Activated T-cell treated with anti-CD3 and anti-CD28 coated beads, Interleukin-2, amount 50 U/mL, for 4 hours (primary cell): ENCODE measurements at regions not wholly inside any gene's neighbourhood (a gene's known extent, or its start where the extent isn't known, plus 50 kb on each side); places are given as distances from the start of the nearest gene placed in this dataset.
"Not testable (repeated sequence)": the region's sequence is repeated elsewhere in the genome, so short reads cannot be mapped to it uniquely, and the experiment has no call there.

Source experiments
- ATAC-seq, 2 donors: fragments of 200-7000 bp; cut with Tn5 transposase; one replicate each; pipeline ENCODE4 v1.10.0; 2021
- DNase-seq: peaks from one replicate; pipeline ENCODE4 v3.0.0-alpha.2; 2020
- H3K27me3 Mint-ChIP-seq: one replicate; pipeline ENCODE4 v1.8.0; 2021; ENCODE audit warnings: low read depth, mixed read lengths
- H3K36me3 Mint-ChIP-seq: one replicate; pipeline ENCODE4 v1.8.0; 2022; ENCODE audit warnings: mixed read lengths; ENCODE audit not compliant: insufficient read depth
- H3K4me1 Mint-ChIP-seq: one replicate; pipeline ENCODE4 v1.8.0; 2021; ENCODE audit warnings: low read depth, mixed read lengths
- H3K4me3 Mint-ChIP-seq: one replicate; pipeline ENCODE4 v1.8.0; 2021; ENCODE audit warnings: mild to moderate bottlenecking, moderate library complexity, mixed read lengths
- H3K9me3 Mint-ChIP-seq: one replicate; pipeline ENCODE4 v1.8.0; 2021; ENCODE audit warnings: mixed read lengths

GRCh38 chr1:119226913-119227312 is 86.5 kb upstream of the WARS2 start:
- Mint-ChIP-seq H3K4me3 (no peak overlapping the region), H3K9me3 (no peaks in the 10 kb centered on the region), H3K4me1 (no peaks in the 10 kb centered on the region), H3K36me3 (peaks cover 5% of the 10 kb centered on the region), H3K27me3 (no peaks in the 10 kb centered on the region)
- no peak for ATAC-seq
- DNase-seq, result no peak

DNA sequence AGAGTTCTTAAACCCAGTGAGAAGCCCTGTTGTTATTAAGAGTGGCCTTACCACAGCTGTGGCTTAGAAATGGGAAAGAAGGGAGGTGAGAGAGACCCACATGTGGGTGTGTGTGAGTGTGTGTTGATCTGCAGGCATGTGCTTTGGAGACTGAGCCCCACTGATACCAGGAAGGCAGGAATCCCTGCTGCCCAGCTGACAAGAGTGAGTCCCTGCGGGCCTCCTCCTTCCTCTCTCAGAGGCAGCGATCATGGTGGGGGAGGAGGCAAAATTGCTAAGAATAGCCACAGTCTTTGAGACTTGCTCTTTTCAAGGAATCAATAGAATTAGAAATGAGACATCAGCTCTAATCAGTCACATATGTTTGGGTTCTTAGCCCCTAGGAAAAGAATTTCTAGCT is 87.0 kb upstream of the WARS2 start:
- ATAC-seq (no peak), DNase-seq (no peak)
- Mint-ChIP-seq H3K4me1 (no peaks in the 10 kb centered on the region), H3K27me3 (no peaks in the 10 kb centered on the region), H3K4me3 (no peak overlapping the region), H3K9me3 (no peaks in the 10 kb centered on the region), H3K36me3 (peaks cover 3% of the 10 kb centered on the region)

DNA sequence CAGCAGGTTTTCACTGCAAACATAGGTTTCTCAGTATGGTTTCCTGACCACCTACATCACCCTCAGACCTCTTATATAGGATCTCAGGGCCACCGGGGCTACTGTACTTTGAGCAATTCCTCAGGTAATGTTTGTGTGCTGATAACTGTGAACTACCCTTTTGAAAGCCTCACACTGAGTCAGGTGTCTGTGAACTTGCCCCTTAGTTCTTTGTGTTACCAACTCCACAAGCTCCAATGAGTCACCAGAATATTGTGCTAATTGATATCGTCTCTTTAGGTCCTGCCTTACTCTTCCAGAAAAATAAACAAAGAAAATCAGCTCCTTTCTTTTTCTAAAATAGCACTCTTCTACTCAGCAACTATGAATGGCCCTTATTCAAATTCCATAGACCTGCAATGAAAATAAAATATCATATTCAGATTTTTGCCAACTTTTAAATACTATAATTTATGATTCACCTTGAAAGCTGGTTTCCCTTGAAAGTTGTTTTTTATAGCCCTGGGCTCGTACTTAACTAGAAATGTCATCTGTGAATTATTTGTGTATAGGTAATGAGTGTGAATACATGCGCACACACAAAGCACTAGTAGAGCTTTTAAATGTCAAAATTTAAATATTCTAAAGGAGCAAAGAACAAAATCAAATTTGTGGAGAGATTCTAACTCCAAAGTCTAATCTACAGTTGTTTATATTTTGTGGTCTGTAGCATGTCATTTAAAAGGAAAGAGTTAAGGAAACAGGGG is 88.1 kb upstream of the WARS2 start:
- no peak for ATAC-seq
- H3K36me3 Mint-ChIP-seq, result peaks cover 6% of the 10 kb centered on the region
- H3K9me3 Mint-ChIP-seq, result no peaks in the 10 kb centered on the region

DNA sequence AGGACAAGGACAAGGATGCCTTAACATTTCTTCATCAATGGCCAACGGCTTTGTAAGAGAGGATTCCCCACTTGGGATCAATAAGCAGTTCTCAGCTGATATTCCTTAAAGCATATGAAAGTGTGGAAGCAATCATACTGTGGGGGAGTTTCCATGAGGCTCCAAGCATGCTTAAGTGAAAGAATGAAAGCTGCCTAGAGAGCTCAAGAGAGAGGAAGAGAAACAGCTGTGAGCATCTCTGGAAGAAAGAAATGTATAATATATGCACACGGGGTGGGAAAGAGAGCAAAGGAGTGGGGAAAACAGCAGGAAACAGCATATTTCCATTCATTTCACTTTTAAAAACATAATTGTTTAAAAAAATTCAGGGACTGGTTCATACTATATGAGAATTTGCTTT is 94.7 kb upstream of the WARS2 start:
- no peaks in the 10 kb centered on the region for H3K9me3 Mint-ChIP-seq
- H3K36me3 Mint-ChIP-seq, result peaks cover 8% of the 10 kb centered on the region
- ATAC-seq, result no peak

More for the DNA sequence above, 88.1 kb upstream of the WARS2 start:
- DNase-seq, result no peak
- H3K4me3 Mint-ChIP-seq, result no peak overlapping the region
- no peaks in the 10 kb centered on the region for H3K27me3 Mint-ChIP-seq
- no peaks in the 10 kb centered on the region for H3K4me1 Mint-ChIP-seq

GRCh38 chr1:119245881-119246280 is 105.4 kb upstream of the WARS2 start:
- no peak overlapping the region for H3K4me3 Mint-ChIP-seq
- H3K9me3 Mint-ChIP-seq, result no peaks in the 10 kb centered on the region

More for the DNA sequence above, 94.7 kb upstream of the WARS2 start:
- Mint-ChIP-seq H3K4me1 (no peaks in the 10 kb centered on the region), H3K27me3 (no peaks in the 10 kb centered on the region), H3K4me3 (no peak overlapping the region)
- DNase-seq, result no peak

GRCh38 chr1:119249283-119249682 is 108.8 kb upstream of the WARS2 start:
- no peak overlapping the region for H3K4me3 Mint-ChIP-seq
- ATAC-seq, result no peak

More at GRCh38 chr1:119245881-119246280, 105.4 kb upstream of the WARS2 start:
- Mint-ChIP-seq H3K27me3 (no peaks in the 10 kb centered on the region), H3K4me1 (no peaks in the 10 kb centered on the region), H3K36me3 (no peaks in the 10 kb centered on the region)
- ATAC-seq (no peak), DNase-seq (no peak)

GRCh38 chr1:119250299-119250698 is 109.8 kb upstream of the WARS2 start:
- no peaks in the 10 kb centered on the region for H3K27me3 Mint-ChIP-seq
- H3K4me1 Mint-ChIP-seq, result no peaks in the 10 kb centered on the region
- DNase-seq, result no peak
- no peaks in the 10 kb centered on the region for H3K36me3 Mint-ChIP-seq
- H3K4me3 Mint-ChIP-seq, result no peak overlapping the region
- H3K9me3 Mint-ChIP-seq, result no peaks in the 10 kb centered on the region
- ATAC-seq, result no peak

More at GRCh38 chr1:119249283-119249682, 108.8 kb upstream of the WARS2 start:
- Mint-ChIP-seq H3K9me3 (no peaks in the 10 kb centered on the region), H3K4me1 (no peaks in the 10 kb centered on the region), H3K27me3 (no peaks in the 10 kb centered on the region), H3K36me3 (no peaks in the 10 kb centered on the region)
- DNase-seq, result no peak

- Mint-ChIP-seq H3K4me3 (no peak overlapping the region), H3K9me3 (peaks cover under 1% of the 10 kb centered on the region), H3K4me1 (no peaks in the 10 kb centered on the region), H3K36me3 (no peaks in the 10 kb centered on the region), H3K27me3 (no peaks in the 10 kb centered on the region)
- ATAC-seq (no peak), DNase-seq (no peak)
Observed at GRCh38 chr1:119251751-119252150, 111.3 kb upstream of the WARS2 start.

DNA sequence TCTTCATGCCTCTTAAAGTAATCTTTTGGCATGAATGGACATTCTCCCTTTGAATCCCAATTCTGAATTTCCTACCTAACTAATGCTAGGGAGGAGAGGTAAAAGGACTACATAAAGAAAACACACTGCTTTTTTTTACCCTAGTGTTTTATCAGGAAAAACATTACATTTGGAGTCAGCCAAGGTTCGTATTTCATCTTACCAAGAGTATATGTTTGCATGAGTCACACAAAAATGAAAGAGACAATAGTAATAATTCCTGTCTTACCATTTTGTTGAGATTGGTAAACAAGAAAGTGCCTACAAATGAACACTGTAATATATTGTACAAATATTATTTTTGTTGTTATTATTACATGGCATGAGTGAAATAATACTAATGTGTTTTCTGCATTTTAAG is 112.9 kb upstream of the WARS2 start:
- DNase-seq, result no peak
- Mint-ChIP-seq H3K9me3 (peaks cover 8% of the 10 kb centered on the region), H3K4me3 (no peak overlapping the region), H3K36me3 (no peaks in the 10 kb centered on the region), H3K4me1 (no peaks in the 10 kb centered on the region), H3K27me3 (no peaks in the 10 kb centered on the region)
- no peak for ATAC-seq

DNA sequence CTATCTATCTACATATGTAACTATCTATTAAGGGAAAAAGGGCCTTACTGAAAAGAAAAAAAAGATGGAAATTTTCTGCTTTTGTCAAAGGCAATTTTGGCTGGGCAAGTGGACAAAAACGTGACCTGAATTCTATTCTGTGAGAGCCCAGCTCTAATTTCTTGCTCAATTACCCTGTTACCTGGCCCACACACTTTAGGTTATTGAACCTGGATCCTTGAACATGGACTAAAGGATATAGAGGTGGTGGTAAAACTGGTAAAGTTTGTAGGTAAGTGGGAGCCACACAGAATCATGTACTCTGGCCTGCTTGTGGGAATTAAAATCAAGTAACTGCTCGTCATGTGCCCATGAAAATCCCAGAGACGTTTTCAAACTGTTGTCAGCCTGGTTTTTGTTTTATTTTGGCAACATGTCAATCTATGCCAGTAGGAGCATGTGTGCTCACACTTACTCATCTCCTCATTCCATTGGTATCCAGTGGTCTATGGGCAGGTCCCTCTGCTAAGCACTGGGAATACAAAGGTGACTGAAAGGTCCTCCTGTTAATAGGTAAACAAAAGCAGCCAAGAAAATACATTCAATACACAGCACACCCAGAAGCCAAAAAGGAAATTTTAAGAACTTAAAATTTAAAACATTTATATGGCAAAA is 113.7 kb upstream of the WARS2 start:
- H3K9me3 Mint-ChIP-seq, result peaks cover 12% of the 10 kb centered on the region
- no peak for ATAC-seq
- H3K4me1 Mint-ChIP-seq, result no peaks in the 10 kb centered on the region
- H3K27me3 Mint-ChIP-seq, result no peaks in the 10 kb centered on the region
- no peak for DNase-seq
- no peaks in the 10 kb centered on the region for H3K36me3 Mint-ChIP-seq
- H3K4me3 Mint-ChIP-seq, result no peak overlapping the region

- not testable (repeated sequence) for H3K27me3 Mint-ChIP-seq, H3K36me3 Mint-ChIP-seq, ATAC-seq, H3K4me1 Mint-ChIP-seq, H3K4me3 Mint-ChIP-seq, DNase-seq
- peaks cover 13% of the 10 kb centered on the region for H3K9me3 Mint-ChIP-seq
Observed at GRCh38 chr1:119256089-119256488, 112.5 kb upstream of the HAO2 start.

GRCh38 chr1:119260506-119260905 is 108.1 kb upstream of the HAO2 start:
- Mint-ChIP-seq H3K36me3 (no peaks in the 10 kb centered on the region), H3K27me3 (no peaks in the 10 kb centered on the region), H3K9me3 (peaks cover 13% of the 10 kb centered on the region), H3K4me1 (no peaks in the 10 kb centered on the region), H3K4me3 (no peak overlapping the region)
- no peak for DNase-seq
- ATAC-seq, result no peak

DNA sequence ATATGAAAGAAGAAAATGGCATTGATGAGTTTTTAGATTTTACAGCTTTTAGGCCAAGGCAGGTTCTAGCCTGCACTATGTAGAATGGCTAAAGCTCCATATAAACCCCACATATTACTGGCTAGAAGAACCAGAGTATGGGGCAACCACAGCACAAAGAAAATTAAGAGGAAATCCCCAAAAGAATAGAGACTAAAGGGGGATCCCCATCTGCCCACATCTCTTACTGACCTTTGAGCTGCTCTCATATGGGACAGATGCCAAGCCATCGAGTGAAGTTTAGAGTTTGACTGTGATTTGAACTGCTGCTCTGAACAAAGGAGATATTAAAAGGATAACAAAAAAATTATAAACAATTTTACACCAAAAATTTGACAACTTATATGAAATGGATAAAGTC is 102.2 kb upstream of the HAO2 start:
- Mint-ChIP-seq H3K27me3 (peaks cover 7% of the 10 kb centered on the region), H3K4me3 (no peak overlapping the region), H3K9me3 (no peaks in the 10 kb centered on the region), H3K4me1 (no peaks in the 10 kb centered on the region), H3K36me3 (no peaks in the 10 kb centered on the region)
- ATAC-seq (no peak), DNase-seq (no peak)

DNA sequence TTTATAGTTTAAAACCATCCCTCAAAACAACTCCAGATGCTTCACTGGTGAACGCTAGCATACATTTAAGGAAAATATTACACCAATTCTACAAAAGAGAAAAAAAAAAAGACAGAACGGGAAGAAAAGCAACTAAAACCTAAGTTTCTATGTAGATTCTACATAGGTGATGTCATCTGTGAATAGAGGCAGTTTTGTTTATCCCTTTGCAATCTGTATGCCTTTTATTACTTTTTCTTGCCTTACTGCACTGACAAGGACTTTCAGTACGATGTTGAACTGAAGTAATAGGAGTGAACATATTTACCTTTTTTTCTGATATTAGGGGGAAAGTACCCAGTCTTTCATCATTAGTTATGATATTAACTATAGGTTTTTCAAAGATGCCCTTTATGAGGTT is 101.7 kb upstream of the HAO2 start:
- peaks cover 7% of the 10 kb centered on the region for H3K27me3 Mint-ChIP-seq
- DNase-seq (no peak), ATAC-seq (no peak)
- no peaks in the 10 kb centered on the region for H3K9me3 Mint-ChIP-seq
- H3K4me3 Mint-ChIP-seq, result no peak overlapping the region
- no peaks in the 10 kb centered on the region for H3K36me3 Mint-ChIP-seq
- H3K4me1 Mint-ChIP-seq, result no peaks in the 10 kb centered on the region

DNA sequence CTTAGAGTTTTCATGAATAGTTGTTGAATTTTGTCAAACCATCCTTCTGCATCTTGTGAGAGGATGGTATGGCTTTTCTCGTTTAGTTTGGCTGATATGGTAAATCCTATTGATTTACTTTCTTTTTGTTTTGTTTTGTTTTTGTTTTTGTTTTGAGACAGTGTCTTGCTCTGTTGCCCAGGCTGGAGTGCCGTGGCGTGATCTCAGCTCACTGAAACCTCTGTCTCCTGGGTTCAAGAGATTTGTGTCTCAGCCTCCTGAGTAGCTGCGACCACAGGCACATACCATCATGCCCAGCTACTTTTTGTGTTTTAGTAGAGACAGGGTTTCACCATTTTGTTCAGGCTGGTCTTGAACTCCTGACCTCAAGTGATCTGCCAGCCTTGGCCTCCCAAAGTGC is 101.3 kb upstream of the HAO2 start:
- not testable (repeated sequence) for H3K36me3 Mint-ChIP-seq, H3K9me3 Mint-ChIP-seq, H3K4me3 Mint-ChIP-seq, H3K4me1 Mint-ChIP-seq, H3K27me3 Mint-ChIP-seq, ATAC-seq, DNase-seq
